ENCODE measurements at regions not wholly inside any gene's neighbourhood (a gene's known extent, or its start where the extent isn't known, plus 50 kb on each side); places are given as distances from the start of the nearest gene placed in this dataset.

GRCh38 chr1:229156872-229157271 lies 114.0 kb upstream of the RAB4A start:
- peak; percentile 35 to 61 (median 46) for TF ChIP-seq CTCF (IDR thresholded peaks at IDR 0.05)
- no peak for TF ChIP-seq POLR2A (IDR thresholded peaks at IDR 0.05)
